Tongue (tissue), 1 donor: ENCODE measurements at regions not wholly inside any gene's neighbourhood (a gene's known extent, or its start where the extent isn't known, plus 50 kb on each side); places are given as distances from the start of the nearest gene placed in this dataset.
A peak's percentile ranks its signal among the peaks of the same experiment; 100 is the strongest.
"Not testable (repeated sequence)": the region's sequence is repeated elsewhere in the genome, so short reads cannot be mapped to it uniquely, and the experiment has no call there.

Experiments used
- DNase-seq: peaks from one replicate; pipeline ENCODE4 v3.0.0-alpha.2; 2015

DNA sequence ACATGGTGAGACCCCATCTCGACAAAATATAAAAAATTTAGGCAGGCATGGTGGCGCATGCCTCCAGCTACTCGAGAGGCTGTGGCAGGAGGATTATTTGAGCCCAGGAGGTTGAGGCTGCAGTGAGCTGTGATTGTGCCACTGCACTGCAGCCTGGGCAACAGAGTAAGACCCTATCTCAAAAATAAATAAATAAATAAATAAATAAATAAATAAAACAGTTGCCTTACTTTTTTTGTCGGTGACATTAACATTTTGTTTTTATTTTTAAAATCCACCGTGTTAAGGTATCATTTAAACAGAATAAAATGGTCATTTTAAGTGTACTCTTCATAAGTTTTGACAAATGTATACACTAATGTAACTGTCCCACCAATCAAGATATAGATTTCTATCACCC, 57.0 kb downstream of the RASL11A start:
- DNase-seq, result no peak

DNA sequence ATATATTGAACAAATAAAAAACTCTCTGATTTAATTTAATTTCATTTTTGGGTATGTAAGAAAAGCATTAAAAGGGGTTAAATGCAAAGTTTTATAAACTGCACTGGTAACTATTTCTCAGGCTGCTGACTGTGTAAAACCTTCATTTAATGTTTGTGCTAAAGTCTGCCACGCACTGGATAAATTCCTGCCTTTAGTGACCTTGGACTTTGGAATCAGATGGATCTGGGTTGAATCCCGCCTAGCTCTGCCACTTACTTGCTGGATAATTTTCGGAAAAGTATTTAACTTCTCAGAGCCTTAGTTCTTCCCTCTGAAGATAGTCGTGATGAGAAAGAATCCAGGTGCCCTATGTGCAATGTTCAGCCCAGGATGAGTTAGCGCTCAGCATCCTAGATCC, 58.6 kb downstream of the RASL11A start:
- DNase-seq, result no peak

DNA sequence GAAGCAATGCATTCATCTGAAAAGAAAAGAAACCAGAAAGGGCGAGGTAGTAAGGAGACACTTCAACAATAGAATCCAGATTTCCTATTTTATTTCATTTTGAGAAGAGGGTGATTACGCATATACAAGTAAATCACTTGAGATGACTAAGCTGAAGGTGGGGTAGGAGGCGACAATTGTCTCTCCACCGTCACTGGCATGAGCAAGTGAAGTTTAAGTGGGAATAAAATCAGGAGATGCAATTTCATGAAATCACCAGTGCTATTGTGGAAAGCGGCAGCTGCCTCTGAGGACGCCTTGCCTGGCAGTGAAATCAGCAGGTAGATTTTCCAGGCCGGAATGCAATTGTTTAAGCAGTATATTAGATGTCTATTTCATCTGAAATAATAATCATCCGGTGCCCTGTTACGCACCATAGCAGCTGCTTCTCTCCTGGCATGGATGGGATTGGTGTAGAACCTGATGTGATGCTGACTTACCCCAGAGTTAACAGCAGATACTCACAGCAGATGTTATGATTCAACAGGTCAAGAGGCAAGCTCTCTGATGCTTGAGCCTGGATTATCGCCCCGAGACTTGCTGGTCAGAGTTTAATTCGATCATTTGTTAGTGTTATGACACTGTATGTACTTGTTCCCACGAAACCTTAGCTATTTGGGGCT, 64.3 kb downstream of the RASL11A start:
- DNase-seq, result peak; percentile 40

DNA sequence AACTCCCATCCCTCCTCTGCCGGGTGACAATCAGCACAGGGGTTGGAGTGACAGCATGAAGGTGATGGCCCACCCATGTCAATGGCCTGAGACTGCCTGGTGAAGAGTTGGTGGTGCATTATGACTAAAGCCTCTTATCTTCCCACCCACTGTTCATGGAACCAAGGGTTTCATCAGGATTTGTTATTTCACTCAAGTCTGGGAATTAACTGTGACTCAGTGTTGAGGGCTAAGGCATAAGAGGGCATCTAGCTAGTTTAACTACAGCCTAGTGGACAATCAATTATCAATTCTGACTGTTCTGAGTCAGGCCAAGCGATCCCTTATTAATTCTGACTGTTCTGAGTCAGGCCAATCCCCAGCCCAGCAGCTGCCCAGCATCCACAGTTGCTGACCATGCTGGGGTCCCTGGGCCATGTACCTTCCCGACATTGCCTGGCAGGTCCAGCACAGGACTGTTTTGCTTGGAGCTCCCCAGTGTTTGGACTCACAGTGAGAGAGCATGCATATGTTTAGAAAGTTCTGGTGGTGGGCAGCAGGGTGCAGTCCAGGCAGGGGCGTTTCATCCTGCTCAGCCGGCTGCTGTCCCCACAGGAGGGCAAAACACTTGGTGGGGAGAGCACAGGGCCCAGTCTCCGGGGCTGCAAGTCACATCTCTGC, 65.5 kb downstream of the RASL11A start:
- DNase-seq, result no peak

DNA sequence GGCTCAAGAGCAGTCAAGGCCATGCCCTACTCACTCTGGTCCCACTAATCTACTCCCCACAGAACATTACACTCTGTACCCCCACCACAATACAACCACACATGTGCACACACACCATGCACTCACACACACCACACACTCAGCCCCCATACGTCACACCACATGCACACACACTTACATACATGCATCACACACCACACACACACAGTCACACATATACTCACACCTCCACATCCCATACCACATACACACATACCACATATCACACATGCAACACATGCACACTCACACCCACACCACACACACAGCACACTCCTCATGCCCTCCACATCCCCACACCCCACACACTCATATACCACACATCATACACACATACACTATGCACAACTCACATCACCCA, 67.6 kb downstream of the RASL11A start:
- DNase-seq, result no peak

DNA sequence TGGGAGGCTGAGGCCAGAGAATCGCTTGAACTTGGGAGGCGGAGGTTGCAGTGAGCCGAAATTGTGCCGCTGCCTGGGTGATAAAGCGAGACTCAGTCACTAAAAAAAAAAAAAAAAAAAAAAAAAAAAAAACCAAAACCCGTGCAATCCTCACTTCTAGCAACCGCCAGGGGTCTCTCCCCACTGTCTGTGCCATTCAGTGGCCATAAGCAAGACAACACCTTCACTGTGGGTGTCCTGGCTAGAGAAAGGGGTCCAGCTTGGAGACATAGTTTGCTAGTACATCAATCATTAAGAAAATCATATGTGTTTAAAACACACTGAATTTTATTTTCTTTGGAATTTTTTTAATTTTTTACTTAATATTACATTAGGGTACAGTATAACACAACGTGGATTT, 68.2 kb downstream of the RASL11A start:
- no peak for DNase-seq

DNA sequence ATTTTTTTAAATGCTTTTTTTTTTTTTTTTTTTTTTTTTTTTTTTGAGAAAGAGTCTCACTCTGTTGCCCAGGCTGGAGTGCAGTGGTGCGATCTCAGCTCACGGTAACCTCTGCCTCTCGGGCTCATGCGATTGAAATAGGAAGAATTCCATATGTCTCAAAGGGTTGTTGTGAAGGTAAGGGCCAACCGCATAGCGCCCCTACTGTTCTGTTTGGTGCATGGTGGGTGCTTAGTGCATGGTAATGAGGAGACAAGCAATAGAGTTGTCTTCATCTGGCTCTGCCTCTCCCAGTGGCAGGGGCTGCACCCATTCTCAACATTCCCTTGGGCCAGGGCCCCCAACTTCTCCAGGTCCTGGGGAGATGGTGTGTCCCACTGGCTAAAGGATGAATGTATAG, 68.7 kb downstream of the RASL11A start:
- DNase-seq, result peak; percentile 36

DNA sequence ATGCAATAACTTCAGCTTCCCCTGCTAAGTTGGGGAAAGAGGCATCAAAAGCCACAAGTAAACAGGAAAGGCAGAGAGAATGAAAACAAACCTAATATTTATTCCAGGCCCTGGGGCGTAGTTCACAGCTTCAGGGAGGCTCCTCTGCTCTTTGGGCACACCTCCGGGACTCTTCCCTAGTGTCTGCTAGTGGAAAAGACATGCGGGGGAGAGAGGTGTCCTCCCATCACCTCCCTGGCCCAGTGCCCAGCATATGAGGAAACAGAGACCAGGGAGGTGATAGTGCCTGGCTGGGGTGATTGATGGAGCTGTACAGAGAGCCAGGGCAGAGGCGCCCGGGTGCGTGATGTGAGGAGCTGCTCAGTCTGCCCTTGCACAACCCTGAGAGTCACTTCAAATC, 71.0 kb downstream of the RASL11A start:
- no peak for DNase-seq

DNA sequence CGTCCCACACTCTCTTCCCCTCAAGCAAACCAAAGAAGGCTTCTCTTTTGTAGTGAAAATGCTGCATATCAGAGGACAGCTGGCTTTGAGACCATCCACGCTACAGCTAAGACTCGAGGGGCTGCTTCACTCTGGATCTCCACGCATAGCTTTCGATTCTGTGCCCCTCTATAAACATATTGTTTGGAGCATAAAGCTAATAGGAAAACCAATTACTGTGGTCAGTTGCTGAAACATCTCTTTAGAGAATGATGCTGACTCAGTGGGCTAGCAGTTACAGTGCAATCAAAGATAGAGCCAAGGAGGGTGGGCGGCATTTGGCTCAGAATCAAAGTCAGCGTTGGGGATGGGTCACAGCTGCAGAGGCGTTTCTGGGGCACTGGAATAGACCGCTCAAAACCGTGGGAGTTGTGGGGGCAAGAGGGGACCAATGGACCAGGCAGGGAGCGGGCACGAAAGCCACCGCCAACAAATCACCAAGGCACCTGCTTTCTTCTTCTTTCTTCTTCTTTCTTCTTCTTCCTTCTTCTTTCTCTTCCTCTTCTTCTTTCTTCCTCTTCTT, 76.7 kb downstream of the RASL11A start:
- DNase-seq, result no peak

DNA sequence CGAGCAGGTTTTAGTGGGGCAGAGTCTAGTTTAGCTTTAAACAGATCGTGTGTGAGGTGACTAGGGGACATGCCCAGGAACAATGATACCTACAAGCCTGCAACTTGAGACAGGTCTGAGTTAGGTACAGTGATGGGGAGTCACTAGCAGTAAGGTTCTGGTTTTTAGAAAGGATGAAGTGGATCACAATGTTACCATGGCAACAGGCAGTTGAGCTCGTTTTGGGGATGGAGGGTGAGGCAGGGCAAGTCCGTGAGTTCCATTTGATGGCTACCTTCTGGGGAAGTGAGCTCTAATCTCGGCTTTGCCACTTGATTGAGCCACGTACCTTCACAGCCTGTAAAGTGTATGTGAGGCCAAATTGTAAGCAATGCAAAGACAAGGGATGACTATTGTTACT, 76.0 kb upstream of the GTF3A start:
- DNase-seq, result no peak

DNA sequence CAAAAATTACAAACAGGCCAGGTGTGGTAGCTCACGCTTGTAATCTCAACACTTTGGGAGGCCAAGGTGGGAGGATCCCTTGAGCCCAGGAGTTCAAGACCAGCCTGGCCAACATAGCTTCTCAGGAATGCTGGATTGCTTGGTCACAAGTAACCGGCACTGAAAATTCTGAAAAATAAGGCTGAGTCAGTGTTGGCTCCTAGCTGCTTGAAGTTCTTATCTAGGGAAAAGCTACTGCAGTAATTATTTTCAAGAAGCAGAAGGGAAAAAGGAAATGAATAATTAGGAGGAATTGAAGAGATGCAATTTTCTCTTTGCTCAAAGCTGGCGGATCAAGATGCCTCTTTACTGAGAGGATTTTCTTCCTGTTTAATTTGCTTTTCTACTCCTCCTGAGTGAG, 75.0 kb upstream of the GTF3A start:
- no peak for DNase-seq

DNA sequence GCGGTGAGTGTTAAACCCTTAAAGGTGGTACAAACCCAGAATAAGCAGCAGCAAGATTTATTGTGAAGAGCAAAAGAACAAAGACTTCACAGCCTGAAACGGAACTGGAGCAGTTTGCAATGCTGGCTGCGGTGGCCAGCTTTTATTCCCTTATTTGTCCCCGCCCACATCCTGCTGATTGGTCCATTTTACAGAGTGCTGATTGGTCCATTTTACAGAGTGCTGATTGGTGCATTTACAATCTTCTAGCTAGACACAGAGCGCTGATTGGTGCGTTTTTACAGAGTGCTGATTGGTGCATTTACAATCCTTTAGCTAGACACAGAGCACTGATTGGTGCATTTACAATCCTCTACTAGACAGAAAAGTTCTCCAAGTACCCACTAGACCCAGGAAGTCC, 73.6 kb upstream of the GTF3A start:
- not testable (repeated sequence) for DNase-seq

DNA sequence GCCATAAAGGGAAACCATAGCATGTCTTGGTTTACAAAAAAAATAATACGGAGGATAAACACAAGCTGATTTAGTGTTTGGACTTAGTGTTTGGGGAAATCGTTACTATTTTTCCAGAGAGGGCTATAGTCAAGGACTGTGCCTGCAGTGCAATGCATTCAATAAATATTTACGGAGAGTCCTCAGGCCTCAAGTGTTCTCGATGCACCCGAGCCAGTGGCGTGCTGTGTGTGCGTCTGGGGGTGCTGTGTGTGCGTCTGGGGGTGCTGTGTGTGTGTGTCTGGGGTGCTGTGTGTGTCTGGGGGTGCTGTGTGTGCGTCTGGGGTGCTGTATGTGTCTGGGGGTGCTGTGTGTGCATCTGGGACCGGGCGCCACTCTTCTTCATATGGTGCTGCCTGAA, 71.7 kb upstream of the GTF3A start:
- no peak for DNase-seq

DNA sequence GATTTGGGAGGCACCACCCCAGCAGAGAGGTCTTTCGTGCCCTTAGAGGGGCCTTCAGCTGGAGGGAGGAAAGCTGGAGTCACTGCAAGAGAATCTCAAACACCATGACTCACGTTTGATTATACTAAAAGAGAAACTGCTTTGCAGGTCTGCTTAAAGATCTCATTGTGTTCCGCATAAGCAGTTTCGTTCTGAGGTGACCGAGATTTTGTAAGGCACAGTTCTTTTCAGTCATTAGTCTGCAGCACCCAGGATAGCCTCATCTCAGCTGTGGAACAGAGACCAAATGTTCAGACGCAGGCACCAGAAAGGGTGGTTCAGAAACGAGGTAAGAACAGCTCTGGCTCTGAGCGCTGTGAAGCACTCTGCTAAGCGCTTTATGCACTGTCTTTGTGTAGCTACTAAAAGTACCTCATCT, 71.2 kb upstream of the GTF3A start:
- DNase-seq, result no peak

DNA sequence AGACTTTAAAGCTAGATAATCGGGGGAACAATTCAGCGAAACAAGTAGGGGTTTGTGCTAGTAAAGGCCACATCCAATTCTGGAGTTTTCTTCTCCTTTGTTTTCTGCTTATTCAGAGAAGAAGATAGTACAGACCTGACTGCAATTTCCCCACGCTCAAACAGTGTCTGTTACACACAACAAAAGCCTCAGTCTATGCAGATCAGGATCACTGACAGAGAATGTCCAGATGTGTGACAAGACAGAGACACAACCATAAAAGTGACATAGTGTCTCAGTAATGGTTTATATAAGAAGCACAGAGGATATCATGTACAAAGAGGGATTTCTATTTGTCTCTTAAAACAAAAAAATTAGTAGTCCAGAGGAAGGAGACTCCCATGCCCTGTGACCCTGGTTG, 70.7 kb upstream of the GTF3A start:
- no peak for DNase-seq

DNA sequence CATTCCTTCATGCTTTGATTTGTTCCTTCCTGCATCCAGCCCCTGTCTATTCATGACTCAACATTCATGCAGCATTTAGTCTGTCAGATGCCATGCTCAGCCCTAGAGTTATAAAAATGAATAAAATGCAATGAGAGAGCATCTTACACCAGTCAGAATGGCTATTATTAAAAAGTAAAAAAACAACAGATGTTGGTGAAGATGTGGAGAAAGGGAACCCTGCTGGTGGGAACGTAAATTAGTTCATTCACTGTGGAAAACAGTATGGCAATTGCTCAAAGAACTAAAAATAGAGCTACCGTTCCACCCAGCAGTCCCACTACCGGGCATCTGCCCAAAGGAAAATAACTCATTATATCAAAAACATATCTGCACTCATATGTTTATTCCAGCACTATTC, 70.0 kb upstream of the GTF3A start:
- no peak for DNase-seq

DNA sequence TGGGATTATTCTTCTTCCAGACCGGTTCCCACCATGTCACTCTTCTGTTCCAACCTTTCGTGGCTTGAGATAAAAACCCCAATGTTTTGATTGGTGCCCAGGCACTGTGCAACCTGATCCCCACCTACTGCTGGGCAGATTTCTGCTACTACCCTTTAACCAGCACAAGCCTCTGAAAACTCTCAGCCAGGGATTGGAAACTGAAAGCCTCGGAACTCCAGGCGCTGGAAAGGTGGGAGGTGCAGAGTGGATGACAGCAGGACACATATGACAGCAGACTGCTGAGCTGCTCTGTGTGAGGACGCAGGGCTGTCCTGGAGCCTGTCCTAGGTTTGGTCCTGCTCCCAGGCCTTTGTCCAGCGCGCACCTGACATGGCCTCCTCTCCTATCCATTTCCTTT, 68.5 kb upstream of the GTF3A start:
- DNase-seq, result no peak

DNA sequence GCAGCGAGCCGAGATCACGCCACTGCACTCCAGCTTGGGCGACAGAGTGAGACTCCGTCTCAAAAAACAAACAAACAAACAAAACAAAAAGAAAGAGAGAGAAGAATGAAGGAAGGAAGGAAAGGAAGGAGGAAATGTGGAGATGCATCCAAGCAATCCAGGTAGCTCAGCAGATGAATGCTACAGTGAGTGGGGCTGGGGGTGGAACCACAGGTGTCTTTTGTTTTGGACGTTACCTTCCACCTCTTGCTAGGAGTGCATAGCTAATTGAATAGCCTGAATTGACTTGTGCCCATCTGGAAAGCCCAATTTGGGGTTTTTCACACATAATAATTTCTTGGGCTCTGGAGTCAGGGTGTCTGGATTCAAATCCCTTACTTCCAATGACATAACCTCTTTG, 66.0 kb upstream of the GTF3A start:
- no peak for DNase-seq

DNA sequence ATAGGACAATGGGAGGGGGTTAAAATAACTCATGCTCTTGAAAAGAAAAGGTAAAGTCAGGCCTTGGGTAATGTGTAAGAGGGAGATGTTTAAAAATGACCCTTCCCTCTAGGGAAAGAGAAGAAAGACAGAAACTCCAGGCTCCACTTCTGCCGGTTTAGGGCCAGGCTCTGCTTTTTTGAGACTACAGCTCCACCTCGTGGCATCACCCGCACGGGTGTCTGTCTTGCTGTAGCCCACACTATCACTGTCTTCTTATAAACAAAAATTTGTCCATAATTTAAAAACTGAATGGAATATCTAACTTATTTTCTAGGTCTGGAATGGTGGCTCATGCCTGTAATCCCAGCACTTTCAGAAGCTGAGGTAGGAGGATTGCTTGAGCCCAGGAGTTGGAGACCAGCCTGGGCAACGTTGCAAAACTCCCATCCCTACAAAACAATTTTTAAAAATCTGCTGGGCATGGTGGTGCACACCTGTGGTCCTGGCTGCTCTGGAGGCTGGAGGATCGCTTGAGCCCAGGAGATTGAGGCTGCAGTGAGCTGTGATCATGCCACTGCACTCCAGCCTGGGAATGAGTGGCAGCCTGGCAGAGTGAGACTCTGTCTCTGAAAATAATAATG, 65.1 kb upstream of the GTF3A start:
- peak; percentile 84 for DNase-seq

DNA sequence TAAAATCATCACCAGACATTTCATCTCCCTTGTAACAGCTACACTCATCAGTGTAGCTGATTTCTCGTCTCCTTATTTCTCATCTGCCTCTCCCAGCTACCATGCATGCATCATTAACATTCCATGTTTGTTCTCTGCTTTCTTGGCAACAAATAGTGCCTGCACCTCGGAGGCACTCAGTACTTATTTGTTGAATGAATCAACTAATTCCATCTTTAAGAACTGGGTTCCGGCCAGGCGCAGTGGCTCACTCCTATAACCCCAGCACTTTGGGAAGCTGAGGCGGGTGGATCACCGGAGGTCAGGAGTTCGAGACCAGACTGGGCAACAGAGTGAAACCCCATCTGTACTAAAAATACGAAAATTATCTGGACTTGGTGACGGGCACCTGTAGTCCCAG, 63.9 kb upstream of the GTF3A start:
- DNase-seq, result no peak

DNA sequence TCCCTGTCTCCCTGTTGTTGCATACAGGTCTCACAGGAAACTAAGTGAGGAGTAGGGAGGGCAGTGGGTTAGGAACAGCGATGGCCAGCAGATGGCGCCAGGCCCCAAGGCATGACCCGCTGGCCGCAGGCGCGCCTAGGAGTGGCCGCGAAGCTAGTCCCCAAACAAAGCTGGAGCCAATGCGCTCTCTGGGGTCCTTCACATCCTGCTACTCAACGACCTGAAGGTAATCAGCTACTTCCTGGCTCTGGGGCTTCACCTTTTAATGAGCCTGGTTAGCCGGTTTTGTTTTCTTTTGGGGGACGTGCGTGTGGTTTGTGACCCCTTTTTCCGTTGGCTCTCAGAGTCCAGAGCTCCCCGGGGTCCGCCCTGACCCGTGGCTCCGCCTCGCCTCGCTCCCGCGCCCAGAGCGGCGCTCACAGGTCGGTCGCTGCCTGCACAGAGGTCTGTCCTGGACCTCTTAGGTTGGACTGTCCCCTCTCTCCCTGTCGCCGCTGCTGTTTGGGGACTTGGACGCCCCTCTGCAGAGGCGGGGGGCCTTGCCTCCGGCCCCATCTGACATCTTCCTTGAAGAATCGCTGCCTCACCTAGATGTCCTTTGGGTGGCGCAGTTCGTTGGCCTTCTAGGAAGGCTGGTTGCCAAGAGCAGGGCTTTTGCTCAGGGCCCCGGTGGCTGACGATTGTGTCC, 62.2 kb upstream of the GTF3A start:
- peak; percentile 89 for DNase-seq

DNA sequence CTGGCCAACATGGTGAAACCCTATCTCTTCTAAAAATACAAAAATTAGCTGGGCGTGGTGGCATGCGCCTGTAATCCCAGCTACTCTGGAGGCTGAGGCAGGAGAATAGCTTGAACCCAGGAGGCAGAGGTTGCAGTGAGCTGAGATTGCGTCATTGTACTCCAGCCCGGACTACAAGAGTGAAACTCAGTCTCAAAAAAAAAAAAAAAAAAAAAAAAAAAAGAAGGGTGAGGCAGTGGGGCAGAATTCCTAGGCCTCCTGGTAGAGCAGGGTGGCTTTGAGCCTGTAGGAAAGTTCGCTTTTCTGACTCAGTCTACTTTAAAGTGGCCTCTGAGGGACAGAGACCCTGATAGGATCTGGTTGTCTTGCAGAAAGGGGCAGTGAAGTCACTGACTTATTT, 60.8 kb upstream of the GTF3A start:
- DNase-seq, result not testable (repeated sequence)

DNA sequence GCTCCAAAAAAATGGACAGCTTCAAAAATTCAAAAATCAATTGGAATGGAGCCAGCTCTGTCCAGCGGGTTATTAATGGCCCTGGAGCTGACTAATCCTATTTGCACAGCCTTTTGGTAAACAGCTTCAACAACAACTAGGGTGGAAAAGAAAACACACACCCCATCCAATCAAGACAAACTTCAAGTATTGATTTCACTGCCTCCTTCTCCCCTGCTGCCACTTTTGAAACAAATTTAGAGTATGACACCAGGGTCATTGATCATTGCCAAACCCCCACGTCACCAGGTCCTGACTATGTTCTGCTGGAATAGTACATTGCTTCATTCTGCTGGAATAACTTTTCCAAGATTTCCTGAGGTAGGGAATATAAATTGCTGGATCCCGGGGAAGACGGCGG, 56.8 kb upstream of the GTF3A start:
- no peak for DNase-seq
